Keratinocyte (primary cell): ENCODE measurements at regions not wholly inside any gene's neighbourhood (a gene's known extent, or its start where the extent isn't known, plus 50 kb on each side); places are given as distances from the start of the nearest gene placed in this dataset.

Source experiments
- EZH2 ChIP-seq: IDR thresholded peaks from one replicate; pipeline ENCODE4 v1.6.1; 2012; ENCODE audit warnings: inconsistent platforms, mild to moderate bottlenecking, low read length, moderate library complexity
- TF ChIP-seq, protein P1 (sequence below), 3 experiments: IDR thresholded peaks in 1 of 3; conservative IDR thresholded peaks in 1 of 3; optimal IDR thresholded peaks in 1 of 3; 2 replicates in 2 of 3; 3 replicates in 1 of 3; pipeline versions ENCODE3 to v1.5.1; 2011; ENCODE audit warnings: low read length in 3 of 3, mild to moderate bottlenecking in 3 of 3, moderate library complexity in 2 of 3, control low read depth in 1 of 3, inconsistent platforms in 1 of 3; ENCODE audit not compliant: insufficient read depth in 2 of 3; ENCODE audit errors: extremely low read depth in 1 of 3

DNA sequence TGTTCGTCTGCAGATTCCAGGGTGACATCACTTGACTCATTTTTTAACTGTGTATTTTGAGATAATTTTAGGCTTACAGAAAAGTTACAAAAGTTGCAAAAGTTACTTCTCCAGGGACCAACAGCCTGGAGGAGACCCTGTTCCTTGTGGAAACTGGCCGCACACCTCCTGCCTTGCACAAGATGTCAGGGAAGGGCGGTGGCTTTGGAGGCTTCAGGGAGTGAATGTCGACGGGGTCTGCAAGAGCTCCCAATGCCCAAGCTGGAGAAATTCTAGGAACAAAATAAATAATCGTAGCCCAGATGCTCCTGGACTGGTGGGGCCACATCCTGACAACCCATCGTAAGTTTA is 62.2 kb upstream of the FAM20C start:
- TF ChIP-seq, protein P1, sequence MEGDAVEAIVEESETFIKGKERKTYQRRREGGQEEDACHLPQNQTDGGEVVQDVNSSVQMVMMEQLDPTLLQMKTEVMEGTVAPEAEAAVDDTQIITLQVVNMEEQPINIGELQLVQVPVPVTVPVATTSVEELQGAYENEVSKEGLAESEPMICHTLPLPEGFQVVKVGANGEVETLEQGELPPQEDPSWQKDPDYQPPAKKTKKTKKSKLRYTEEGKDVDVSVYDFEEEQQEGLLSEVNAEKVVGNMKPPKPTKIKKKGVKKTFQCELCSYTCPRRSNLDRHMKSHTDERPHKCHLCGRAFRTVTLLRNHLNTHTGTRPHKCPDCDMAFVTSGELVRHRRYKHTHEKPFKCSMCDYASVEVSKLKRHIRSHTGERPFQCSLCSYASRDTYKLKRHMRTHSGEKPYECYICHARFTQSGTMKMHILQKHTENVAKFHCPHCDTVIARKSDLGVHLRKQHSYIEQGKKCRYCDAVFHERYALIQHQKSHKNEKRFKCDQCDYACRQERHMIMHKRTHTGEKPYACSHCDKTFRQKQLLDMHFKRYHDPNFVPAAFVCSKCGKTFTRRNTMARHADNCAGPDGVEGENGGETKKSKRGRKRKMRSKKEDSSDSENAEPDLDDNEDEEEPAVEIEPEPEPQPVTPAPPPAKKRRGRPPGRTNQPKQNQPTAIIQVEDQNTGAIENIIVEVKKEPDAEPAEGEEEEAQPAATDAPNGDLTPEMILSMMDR (optimal IDR thresholded peaks at IDR 0.05 in 1 of 3, IDR thresholded peaks at IDR 0.05 in 1 of 3, conservative IDR thresholded peaks at IDR 0.05 in 1 of 3; ENCODE audit: extremely low read depth in 1 of 3, insufficient read depth in 2 of 3, low read length in 3 of 3) = no peak
- TF ChIP-seq EZH2 = no peak
